SK-N-SH (cell line): ENCODE measurements at regions not wholly inside any gene's neighbourhood (a gene's known extent, or its start where the extent isn't known, plus 50 kb on each side); places are given as distances from the start of the nearest gene placed in this dataset.

Experiments
- CTCF ChIA-PET: fragments of 300-600, 350-600 bp; formaldehyde crosslinking; extraction: SDS; loops from one replicate; lab custom pipeline; 2021; lab: Yijun Ruan, JAX
- POLR2A ChIA-PET: fragments of 350-600 bp; sonication (Branson Sonifier 250); formaldehyde crosslinking; extraction: SDS; loops from one replicate; lab custom pipeline; 2020; ENCODE audit warnings: antibody characterized with exemption, inconsistent platforms; lab: Yijun Ruan, JAX
- DNase-seq: peaks from one replicate; pipeline ENCODE4 v3.0.0; 2012
- H2AFZ ChIP-seq: fragments of 200-600 bp; sonication (generic); 2 replicates; pipeline ENCODE4 v1.8.1; 2016; ENCODE audit warnings: antibody characterized with exemption, mild to moderate bottlenecking, low read depth
- H3F3A ChIP-seq: fragments of 200-600 bp; sonication (generic); replicated peaks from 2 replicates; pipeline ENCODE3; 2016; ENCODE audit warnings: antibody characterized with exemption, mild to moderate bottlenecking; ENCODE audit not compliant: insufficient read depth
- H3K27ac ChIP-seq, 2 experiments: fragments of 200-500 bp in 1 of 2; fragments of 200-600 bp in 1 of 2; sonication (Bioruptor generic) in 1 of 2; sonication (generic), shearing (Covaris generic) in 1 of 2; 2 replicates each; pipeline versions ENCODE4 v1.5.1 to v1.6.1; 2014 to 2016; ENCODE audit warnings: low read depth in 2 of 2, inconsistent platforms in 1 of 2, low read length in 1 of 2, mild to moderate bottlenecking in 1 of 2, mixed read lengths in 1 of 2
- H3K27me3 ChIP-seq: fragments of 200-600 bp; sonication (generic), shearing (Covaris generic); 2 replicates; pipeline ENCODE4 v1.6.1; 2016; ENCODE audit warnings: mixed run types; ENCODE audit not compliant: insufficient read depth
- H3K36me3 ChIP-seq, 2 experiments: fragments of 200-500 bp in 1 of 2; fragments of 200-600 bp in 1 of 2; sonication (Bioruptor generic) in 1 of 2; sonication (generic) in 1 of 2; replicated peaks in 1 of 2; 2 replicates each; pipeline versions ENCODE3 to v1.5.1; 2014 to 2016; ENCODE audit warnings: low read length in 1 of 2, mild to moderate bottlenecking in 1 of 2; ENCODE audit not compliant: insufficient read depth in 2 of 2, control insufficient read depth in 1 of 2
- H3K4me1 ChIP-seq, 2 experiments: fragments of 200-500 bp in 1 of 2; fragments of 200-600 bp in 1 of 2; sonication (Bioruptor generic) in 1 of 2; sonication (generic), shearing (Covaris generic) in 1 of 2; 2 replicates each; pipeline versions ENCODE4 v1.5.1 to v1.6.1; 2014 to 2016; ENCODE audit warnings: low read depth in 1 of 2, low read length in 1 of 2, mixed run types in 1 of 2; ENCODE audit not compliant: insufficient read depth in 2 of 2, control insufficient read depth in 1 of 2
- H3K4me2 ChIP-seq: fragments of 200-600 bp; sonication (generic), shearing (Covaris generic); 2 replicates; pipeline ENCODE4 v1.6.1; 2017; ENCODE audit warnings: mixed run types
- H3K4me3 ChIP-seq, 2 experiments: fragments of 200-500 bp in 1 of 2; fragments of 200-600 bp in 1 of 2; sonication (Bioruptor generic) in 1 of 2; sonication (generic), shearing (Covaris generic) in 1 of 2; 2 replicates each; pipeline versions ENCODE4 v1.5.1 to v1.8.1; 2014 to 2016; ENCODE audit warnings: low read depth in 2 of 2, inconsistent platforms in 1 of 2, low read length in 1 of 2, mild to moderate bottlenecking in 1 of 2, mixed read lengths in 1 of 2, moderate library complexity in 1 of 2
- H3K79me2 ChIP-seq: fragments of 200-600 bp; sonication (generic); 2 replicates; pipeline ENCODE4 v1.8.1; 2017; ENCODE audit warnings: mild to moderate bottlenecking; ENCODE audit not compliant: insufficient read depth
- H3K9ac ChIP-seq: fragments of 200-600 bp; sonication (generic); 2 replicates; pipeline ENCODE4 v1.6.1; 2017; ENCODE audit warnings: mixed run types
- H3K9me2 ChIP-seq: fragments of 200-600 bp; sonication (generic); 2 replicates; pipeline ENCODE4 v1.6.1; 2017; ENCODE audit warnings: mixed run types
- H3K9me3 ChIP-seq: fragments of 200-600 bp; sonication (generic); 2 replicates; pipeline ENCODE4 v1.6.1; 2017; ENCODE audit warnings: mixed run types, mild to moderate bottlenecking, moderate library complexity
- H4K20me1 ChIP-seq: fragments of 200-600 bp; sonication (generic); 2 replicates; pipeline ENCODE4 v1.6.1; 2017; ENCODE audit warnings: mild to moderate bottlenecking, mixed run types; ENCODE audit not compliant: insufficient read depth
- ELF1 ChIP-seq: IDR thresholded peaks from 2 replicates; pipeline ENCODE4 v1.4.0; 2012
- FOSL2 ChIP-seq: IDR thresholded peaks from 2 replicates; pipeline ENCODE4 v1.4.0; 2012; ENCODE audit warnings: low read depth, mild to moderate bottlenecking, moderate library complexity, borderline replicate concordance
- FOXJ3 ChIP-seq: sonication (generic); formaldehyde crosslinking; IDR thresholded peaks from 2 replicates; pipeline ENCODE4 v1.5.1; 2020; ENCODE audit warnings: mild to moderate bottlenecking, missing genetic modification reagents
- FOXM1 ChIP-seq: IDR thresholded peaks from 2 replicates; pipeline ENCODE4 v1.4.0; 2012; ENCODE audit warnings: low read depth, mild to moderate bottlenecking
- GATA2 ChIP-seq: sonication (generic); formaldehyde crosslinking; IDR thresholded peaks from 2 replicates; pipeline ENCODE4 v1.5.0; 2020; ENCODE audit warnings: mild to moderate bottlenecking, missing genetic modification reagents
- JUND ChIP-seq: IDR thresholded peaks from 2 replicates; pipeline ENCODE4 v1.4.0; 2012
- MEF2A ChIP-seq: IDR thresholded peaks from 2 replicates; pipeline ENCODE4 v1.4.0; 2012; ENCODE audit warnings: low read depth, borderline replicate concordance
- MXI1 ChIP-seq: IDR thresholded peaks from 2 replicates; pipeline ENCODE4 v1.6.1; 2012; ENCODE audit warnings: mild to moderate bottlenecking, low read depth, low read length, improper control_type of control experiment
- NFIC ChIP-seq: IDR thresholded peaks from 2 replicates; pipeline ENCODE4 v1.4.0; 2012; ENCODE audit warnings: borderline replicate concordance
- RFX5 ChIP-seq: IDR thresholded peaks from 2 replicates; pipeline ENCODE4 v1.6.1; 2012; ENCODE audit warnings: mild to moderate bottlenecking, improper control_type of control experiment, low read length
- RXRA ChIP-seq: IDR thresholded peaks from 2 replicates; pipeline ENCODE4 v1.4.0; 2012; ENCODE audit warnings: low read depth, mild to moderate bottlenecking, borderline replicate concordance
- SMC3 ChIP-seq: IDR thresholded peaks from 2 replicates; pipeline ENCODE4 v1.6.1; 2012; ENCODE audit warnings: low read depth, low read length, improper control_type of control experiment
- TAF1 ChIP-seq: IDR thresholded peaks from 2 replicates; pipeline ENCODE4 v1.6.1; 2012; ENCODE audit warnings: low read depth, mild to moderate bottlenecking, low read length, moderate library complexity, borderline replicate concordance
- TEAD4 ChIP-seq: IDR thresholded peaks from 2 replicates; pipeline ENCODE4 v1.4.0; 2012; ENCODE audit warnings: mild to moderate bottlenecking, borderline replicate concordance; ENCODE audit not compliant: insufficient read depth
- WGBS: methylation state at CpG from one replicate; pipeline ENCODE4 v1.1.6; 2017; ENCODE audit warnings: low lambda C conversion rate; 5-methylcytosine and 5-hydroxymethylcytosine counted together
- TF ChIP-seq, protein P1 (sequence below): fragments of 200-600 bp; sonication (generic); IDR thresholded peaks from 2 replicates; pipeline ENCODE4 v1.6.1; 2017; ENCODE audit warnings: antibody characterized with exemption, mild to moderate bottlenecking, moderate library complexity
- TF ChIP-seq, protein P2 (sequence below): IDR thresholded peaks from 2 replicates; pipeline ENCODE4 v1.4.0; 2012; ENCODE audit warnings: low read depth, borderline replicate concordance

DNA sequence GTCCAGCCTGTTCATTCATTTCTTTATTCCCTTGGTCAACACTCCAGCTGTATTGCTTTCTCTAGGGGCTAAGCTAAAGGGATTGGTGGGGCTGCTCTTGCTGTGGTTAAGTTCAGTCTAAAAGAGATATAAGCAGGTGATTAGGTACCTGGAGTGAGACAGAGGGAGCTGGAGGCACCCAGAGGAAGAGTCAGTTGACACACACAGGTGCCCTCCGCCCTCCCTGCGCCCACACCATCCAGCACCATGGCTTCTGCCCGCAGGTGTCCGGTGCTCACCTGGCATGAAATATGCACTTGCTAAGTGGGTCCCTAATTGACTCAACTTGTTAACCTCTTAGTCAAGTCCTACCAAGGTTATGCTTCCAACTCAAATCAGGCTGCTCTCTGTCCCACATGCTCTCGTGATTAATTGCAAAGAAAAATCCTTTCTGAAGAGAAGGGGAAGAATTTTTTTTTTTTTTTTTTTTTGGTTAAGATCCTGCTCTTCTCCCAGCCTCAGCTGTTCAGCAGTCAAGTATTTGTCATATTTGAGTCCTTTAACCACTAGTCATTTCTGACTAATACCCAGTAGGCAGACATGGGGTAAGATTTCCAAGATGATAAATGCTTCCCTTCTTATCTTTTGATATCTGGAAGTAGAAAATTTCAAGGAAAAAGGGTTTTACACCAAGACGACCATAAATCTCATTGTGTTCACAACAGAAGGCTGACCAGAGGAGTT, 199.8 kb upstream of the WSCD1 start:
- Histone ChIP-seq H3K36me3 (no peaks in the 10 kb centered on the region), H2AFZ (no peak overlapping the region), H3K9me3 (no peaks in the 10 kb centered on the region), H3K79me2 (no peaks in the 10 kb centered on the region), H3K4me1 (no peaks in the 10 kb centered on the region), H3K9me2 (no peaks in the 10 kb centered on the region), H3K4me2 (no peak overlapping the region), H3F3A (no peaks in the 10 kb centered on the region), H3K27ac (no peak overlapping the region), H3K9ac (no peak overlapping the region), H3K27me3 (peaks cover 42% of the 10 kb centered on the region)
- CTCF ChIA-PET: no interaction called here
- DNase-seq: no peak
- TF ChIP-seq TEAD4 (no peak), NFIC (no peak), ELF1 (no peak)
- TF ChIP-seq, all 33 proteins: peak for 0
- Histone ChIP-seq H3K4me3 (no peak overlapping the region), H4K20me1 (no peaks in the 10 kb centered on the region)
- POLR2A ChIA-PET: no interaction called here
- WGBS: 47% methylated on average over 6 of the region's 6 CpGs

DNA sequence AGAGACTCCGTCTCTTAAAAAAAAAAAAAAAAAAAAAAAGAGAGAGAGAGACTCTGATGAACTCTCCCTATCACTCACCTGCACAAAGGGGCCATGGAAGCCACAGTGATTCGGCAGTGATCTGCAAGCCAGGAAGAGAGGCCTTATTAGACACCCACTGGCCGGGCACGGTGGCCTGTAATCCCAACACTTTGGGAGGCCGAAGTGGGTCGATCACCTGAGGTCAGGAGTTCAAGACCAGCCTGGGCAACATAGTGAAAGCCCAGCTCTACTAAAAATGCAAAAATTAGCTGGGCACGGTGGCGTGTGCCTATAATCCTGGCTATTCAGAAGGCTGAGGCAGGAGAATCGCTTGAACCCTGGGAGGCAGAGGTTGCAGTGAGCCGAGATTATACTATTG, 198.5 kb upstream of the WSCD1 start:
- WGBS: 17% methylated on average over 10 of the region's 10 CpGs

DNA sequence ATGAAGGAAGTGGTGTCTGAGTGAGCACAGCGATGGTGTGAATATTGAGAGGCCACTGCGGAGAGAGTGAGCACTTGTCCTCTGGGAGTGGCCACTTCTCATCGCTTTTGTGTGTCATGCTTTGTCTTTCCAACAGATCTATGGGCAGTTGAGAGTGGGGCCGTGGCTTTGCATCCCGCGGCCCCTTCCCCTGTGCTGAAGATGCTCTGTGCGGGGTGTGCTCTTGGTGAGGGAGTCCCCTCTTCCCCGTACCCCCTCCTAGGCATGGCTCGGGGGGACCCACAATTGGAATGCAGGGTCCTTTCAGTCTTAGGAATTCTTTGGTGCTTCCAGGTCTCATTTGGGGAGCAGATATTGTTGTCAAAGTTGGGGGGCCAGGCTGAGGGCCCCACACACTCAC, 197.3 kb upstream of the WSCD1 start:
- Histone ChIP-seq H3K9ac (no peak overlapping the region), H3K4me3 (no peak overlapping the region), H3K27ac (no peak overlapping the region), H3K36me3 (no peaks in the 10 kb centered on the region), H2AFZ (no peak overlapping the region), H3K4me2 (no peak overlapping the region), H3K4me1 (no peaks in the 10 kb centered on the region), H3K79me2 (no peaks in the 10 kb centered on the region), H3K9me2 (no peaks in the 10 kb centered on the region), H3F3A (no peaks in the 10 kb centered on the region), H3K27me3 (peaks cover 39% of the 10 kb centered on the region), H3K9me3 (no peaks in the 10 kb centered on the region), H4K20me1 (no peaks in the 10 kb centered on the region)
- ChIA-PET POLR2A (no interaction called here), CTCF (no interaction called here)
- DNase-seq: no peak
- WGBS: 7% methylated on average over 7 of the region's 9 CpGs
- no peak for TF ChIP-seq TAF1
- no peak for TF ChIP-seq FOSL2
- TF ChIP-seq, protein P1, sequence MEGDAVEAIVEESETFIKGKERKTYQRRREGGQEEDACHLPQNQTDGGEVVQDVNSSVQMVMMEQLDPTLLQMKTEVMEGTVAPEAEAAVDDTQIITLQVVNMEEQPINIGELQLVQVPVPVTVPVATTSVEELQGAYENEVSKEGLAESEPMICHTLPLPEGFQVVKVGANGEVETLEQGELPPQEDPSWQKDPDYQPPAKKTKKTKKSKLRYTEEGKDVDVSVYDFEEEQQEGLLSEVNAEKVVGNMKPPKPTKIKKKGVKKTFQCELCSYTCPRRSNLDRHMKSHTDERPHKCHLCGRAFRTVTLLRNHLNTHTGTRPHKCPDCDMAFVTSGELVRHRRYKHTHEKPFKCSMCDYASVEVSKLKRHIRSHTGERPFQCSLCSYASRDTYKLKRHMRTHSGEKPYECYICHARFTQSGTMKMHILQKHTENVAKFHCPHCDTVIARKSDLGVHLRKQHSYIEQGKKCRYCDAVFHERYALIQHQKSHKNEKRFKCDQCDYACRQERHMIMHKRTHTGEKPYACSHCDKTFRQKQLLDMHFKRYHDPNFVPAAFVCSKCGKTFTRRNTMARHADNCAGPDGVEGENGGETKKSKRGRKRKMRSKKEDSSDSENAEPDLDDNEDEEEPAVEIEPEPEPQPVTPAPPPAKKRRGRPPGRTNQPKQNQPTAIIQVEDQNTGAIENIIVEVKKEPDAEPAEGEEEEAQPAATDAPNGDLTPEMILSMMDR: no peak
- no peak for TF ChIP-seq RFX5
- no peak for TF ChIP-seq MEF2A
- TF ChIP-seq, protein P2, sequence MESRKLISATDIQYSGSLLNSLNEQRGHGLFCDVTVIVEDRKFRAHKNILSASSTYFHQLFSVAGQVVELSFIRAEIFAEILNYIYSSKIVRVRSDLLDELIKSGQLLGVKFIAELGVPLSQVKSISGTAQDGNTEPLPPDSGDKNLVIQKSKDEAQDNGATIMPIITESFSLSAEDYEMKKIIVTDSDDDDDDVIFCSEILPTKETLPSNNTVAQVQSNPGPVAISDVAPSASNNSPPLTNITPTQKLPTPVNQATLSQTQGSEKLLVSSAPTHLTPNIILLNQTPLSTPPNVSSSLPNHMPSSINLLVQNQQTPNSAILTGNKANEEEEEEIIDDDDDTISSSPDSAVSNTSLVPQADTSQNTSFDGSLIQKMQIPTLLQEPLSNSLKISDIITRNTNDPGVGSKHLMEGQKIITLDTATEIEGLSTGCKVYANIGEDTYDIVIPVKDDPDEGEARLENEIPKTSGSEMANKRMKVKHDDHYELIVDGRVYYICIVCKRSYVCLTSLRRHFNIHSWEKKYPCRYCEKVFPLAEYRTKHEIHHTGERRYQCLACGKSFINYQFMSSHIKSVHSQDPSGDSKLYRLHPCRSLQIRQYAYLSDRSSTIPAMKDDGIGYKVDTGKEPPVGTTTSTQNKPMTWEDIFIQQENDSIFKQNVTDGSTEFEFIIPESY: no peak
- no peak for TF ChIP-seq SMC3
- no peak for TF ChIP-seq JUND
- TF ChIP-seq RXRA: no peak
- no peak for TF ChIP-seq FOXM1

More for the DNA sequence above, 198.5 kb upstream of the WSCD1 start:
- peaks cover 38% of the 10 kb centered on the region for H3K27me3 ChIP-seq
- CTCF ChIA-PET: no interaction called here
- no peak overlapping the region for H3K27ac ChIP-seq
- POLR2A ChIA-PET: no interaction called here
- H3K4me1 ChIP-seq: no peaks in the 10 kb centered on the region
- no peaks in the 10 kb centered on the region for H3K9me2 ChIP-seq
- DNase-seq: no peak
- H3K4me2 ChIP-seq: no peak overlapping the region
- no peaks in the 10 kb centered on the region for H3F3A ChIP-seq
- no peak overlapping the region for H2AFZ ChIP-seq
- H4K20me1 ChIP-seq: no peaks in the 10 kb centered on the region
- TF ChIP-seq, protein P2: no peak
- TF ChIP-seq GATA2 (CRISPR knock-in tag) (no peak), MXI1 (no peak), TAF1 (no peak), FOXJ3 (no peak)
- TF ChIP-seq, all 33 proteins: peak for 0
- Histone ChIP-seq H3K4me3 (no peak overlapping the region), H3K9ac (no peak overlapping the region), H3K9me3 (no peaks in the 10 kb centered on the region), H3K79me2 (no peaks in the 10 kb centered on the region), H3K36me3 (no peaks in the 10 kb centered on the region)
